AG10803 (cell line): ENCODE measurements at regions not wholly inside any gene's neighbourhood (a gene's known extent, or its start where the extent isn't known, plus 50 kb on each side); places are given as distances from the start of the nearest gene placed in this dataset.

Experiments used
- DNase-seq: peaks from one replicate; pipeline ENCODE4 v3.0.0; 2010; ENCODE audit warnings: low read depth
- H3K4me3 ChIP-seq: 2 replicates; pipeline ENCODE4 v1.5.1; 2011; ENCODE audit warnings: mild to moderate bottlenecking, low read length, control low read depth
- TF ChIP-seq, protein P1 (sequence below): conservative IDR thresholded peaks from 2 replicates; pipeline ENCODE4 v1.5.1; 2011; ENCODE audit warnings: mild to moderate bottlenecking, low read length, control low read depth, inconsistent platforms

DNA sequence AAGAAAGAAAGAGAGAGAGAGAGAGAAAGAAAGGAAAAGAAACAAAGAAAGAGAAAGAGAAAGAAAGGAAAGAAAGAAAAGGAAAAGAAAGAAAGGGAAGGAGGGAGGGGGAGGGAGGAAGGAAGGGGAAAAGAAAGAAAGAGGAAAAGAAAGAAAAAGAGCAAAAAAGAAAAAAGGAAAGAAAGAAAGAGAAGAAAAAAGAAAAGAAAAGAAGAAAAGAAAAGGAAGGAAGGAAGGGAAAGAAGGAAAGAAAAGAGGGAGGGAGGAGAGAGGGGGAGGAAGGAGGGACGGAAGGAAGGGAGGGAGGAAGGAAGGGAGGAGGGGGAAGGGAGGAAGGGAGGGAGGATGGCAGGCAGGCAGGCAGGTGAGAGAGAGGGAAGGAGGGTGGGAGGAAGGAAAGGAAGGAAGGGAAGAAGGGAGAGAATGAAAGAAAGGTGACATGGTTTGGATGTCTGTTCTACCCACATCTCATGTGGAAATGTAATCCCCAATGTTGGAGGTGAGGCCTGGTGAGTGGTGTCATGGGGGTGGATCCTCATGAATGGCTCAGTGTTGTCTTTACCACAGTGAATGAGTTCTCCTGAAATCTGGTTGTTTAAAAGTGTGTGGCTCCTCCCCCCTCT lies 83.0 kb upstream of the DCLK2 start:
- H3K4me3 ChIP-seq = no peak overlapping the region
- TF ChIP-seq, protein P1, sequence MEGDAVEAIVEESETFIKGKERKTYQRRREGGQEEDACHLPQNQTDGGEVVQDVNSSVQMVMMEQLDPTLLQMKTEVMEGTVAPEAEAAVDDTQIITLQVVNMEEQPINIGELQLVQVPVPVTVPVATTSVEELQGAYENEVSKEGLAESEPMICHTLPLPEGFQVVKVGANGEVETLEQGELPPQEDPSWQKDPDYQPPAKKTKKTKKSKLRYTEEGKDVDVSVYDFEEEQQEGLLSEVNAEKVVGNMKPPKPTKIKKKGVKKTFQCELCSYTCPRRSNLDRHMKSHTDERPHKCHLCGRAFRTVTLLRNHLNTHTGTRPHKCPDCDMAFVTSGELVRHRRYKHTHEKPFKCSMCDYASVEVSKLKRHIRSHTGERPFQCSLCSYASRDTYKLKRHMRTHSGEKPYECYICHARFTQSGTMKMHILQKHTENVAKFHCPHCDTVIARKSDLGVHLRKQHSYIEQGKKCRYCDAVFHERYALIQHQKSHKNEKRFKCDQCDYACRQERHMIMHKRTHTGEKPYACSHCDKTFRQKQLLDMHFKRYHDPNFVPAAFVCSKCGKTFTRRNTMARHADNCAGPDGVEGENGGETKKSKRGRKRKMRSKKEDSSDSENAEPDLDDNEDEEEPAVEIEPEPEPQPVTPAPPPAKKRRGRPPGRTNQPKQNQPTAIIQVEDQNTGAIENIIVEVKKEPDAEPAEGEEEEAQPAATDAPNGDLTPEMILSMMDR = no peak
- DNase-seq = no peak

DNA sequence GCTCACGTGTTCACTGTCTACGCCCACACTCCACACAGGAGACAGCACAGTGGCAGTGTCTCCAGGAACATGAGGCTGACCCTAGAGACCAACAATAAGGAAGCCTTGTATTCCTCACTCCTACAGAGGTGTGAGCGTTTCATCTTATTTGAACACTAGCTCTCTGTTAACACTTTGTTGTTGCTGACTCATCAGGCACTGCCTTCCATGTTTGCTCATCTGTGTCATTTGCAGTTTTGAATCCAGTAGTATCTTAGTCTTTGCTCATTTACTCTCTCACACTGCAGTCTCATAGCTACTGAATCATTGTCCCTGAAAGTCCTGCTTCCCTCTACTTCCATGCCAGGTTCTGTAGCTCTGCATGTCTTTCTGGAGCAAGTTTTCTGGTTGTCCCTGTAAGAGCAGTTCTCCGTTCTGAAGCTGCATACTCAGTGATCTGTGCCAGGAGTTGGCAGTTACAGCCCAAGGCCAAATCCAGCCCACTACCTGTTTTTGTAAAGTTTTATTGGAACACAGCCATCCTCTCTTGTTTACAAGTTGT lies 80.3 kb upstream of the DCLK2 start:
- DNase-seq = no peak
- TF ChIP-seq, protein P1 = no peak
- no peak overlapping the region for H3K4me3 ChIP-seq

DNA sequence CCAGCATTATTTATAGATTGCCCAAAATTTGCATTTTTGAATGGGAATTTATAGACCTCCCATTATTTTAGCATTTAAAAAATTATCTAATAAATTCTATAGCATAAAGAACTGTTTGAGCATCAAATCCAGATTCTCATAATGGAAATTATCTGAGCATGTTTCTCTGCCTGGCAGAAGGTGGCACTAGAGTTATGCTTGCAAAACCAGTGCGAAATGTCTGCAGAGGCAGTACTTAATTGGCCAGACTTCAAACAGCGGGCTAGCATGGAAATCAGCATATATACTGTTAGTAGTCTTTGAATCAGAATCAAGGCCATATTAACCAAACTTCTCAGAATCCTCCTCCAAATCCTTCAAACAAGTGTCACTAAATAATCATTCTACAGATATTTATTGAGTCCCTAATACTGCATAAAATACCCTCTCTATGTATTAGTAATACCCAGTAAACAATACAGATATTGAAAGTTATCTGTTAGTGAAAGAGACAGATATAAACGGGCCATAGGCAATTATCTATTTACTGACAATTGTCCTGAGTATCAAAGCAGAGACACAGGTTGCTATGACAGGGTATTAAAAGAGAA lies 78.7 kb upstream of the DCLK2 start:
- no peak overlapping the region for H3K4me3 ChIP-seq
- peak; percentile 85 for DNase-seq
- TF ChIP-seq, protein P1 = peak; percentile 95

DNA sequence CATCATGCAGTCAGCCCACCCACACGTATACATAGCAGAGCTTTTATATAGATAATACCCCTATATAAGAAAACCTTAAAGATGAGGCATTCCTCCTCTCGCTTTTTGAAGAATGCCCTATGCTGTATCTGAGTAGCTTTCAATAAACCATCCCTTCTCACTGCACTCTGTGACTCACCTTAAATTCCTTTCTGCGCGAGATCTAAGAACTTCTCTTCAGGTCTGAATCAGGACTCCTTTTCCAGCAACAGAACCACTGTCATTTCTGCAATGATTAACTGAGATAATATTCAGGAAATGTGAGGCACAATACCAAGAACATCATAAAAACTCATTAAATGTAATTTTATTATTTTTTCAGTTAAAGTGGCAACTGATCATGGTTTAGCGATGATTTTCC lies 76.4 kb upstream of the DCLK2 start:
- DNase-seq = no peak
- TF ChIP-seq, protein P1 = no peak
- no peak overlapping the region for H3K4me3 ChIP-seq

DNA sequence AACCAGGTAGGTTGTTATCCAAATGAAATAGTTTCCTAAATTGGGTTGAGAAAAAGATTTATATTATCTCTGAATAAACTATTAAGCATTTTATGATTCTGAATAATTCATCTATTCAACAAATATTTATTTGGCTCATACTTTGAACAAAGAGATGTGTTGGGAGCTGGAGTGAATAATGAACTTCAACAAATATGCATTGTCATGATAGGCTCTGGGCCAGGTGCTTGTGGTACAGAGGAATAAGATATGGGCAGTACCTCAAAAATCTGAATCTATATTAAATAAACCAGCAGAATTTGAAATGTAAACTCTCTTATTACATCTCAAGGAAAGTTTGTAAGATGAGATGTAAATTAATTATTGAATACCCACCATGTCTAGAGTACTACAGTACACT lies 75.7 kb upstream of the DCLK2 start:
- no peak for DNase-seq
- no peak overlapping the region for H3K4me3 ChIP-seq
- TF ChIP-seq, protein P1 = no peak

DNA sequence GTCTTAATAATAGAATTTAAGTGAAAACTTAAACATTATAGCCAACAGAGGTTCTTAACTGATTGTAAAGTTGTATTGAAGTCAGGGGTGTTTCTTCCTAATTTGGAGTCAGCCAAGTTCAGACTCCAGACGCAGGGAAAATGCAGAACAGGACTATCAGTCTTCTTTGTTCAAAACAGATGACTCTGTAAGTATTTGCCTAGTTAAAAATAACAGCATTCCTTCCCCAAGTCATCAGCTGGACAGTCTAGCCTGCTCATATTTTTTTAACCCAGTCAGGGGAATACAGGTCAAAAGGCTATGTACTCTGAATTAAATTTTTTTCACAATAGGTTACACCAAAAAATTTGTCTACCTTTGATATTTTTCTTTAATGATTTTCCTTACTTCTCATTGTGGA lies 73.8 kb upstream of the DCLK2 start:
- no peak overlapping the region for H3K4me3 ChIP-seq
- TF ChIP-seq, protein P1 = no peak
- DNase-seq = peak; percentile 75

DNA sequence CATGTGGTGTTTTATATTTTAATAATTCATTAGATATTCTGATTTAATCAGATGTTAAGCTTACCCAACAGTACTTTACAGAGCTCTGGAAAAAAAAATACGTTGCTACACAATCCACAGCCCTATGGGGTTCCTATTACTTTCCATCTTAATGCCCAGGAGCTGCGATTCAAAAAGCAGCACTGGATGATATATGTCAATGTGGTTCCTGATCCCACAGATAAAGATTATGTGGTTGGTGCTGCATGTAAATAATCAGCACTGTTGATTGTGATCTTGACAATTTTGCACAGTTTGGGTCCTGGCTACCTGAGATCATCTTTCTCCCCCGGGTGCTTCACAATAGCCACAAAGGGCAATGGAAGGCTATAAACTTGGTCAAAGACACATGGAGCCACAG lies 72.7 kb upstream of the DCLK2 start:
- DNase-seq = no peak
- TF ChIP-seq, protein P1 = no peak
- H3K4me3 ChIP-seq = no peak overlapping the region
